ENCODE measurements at regions not wholly inside any gene's neighbourhood (a gene's known extent, or its start where the extent isn't known, plus 50 kb on each side); places are given as distances from the start of the nearest gene placed in this dataset.
"Not testable (repeated sequence)": the region's sequence is repeated elsewhere in the genome, so short reads cannot be mapped to it uniquely, and the experiment has no call there.

- H3K9me3 Mint-ChIP-seq: no peaks in the 10 kb centered on the region
- TF ChIP-seq CTCF (IDR thresholded peaks at IDR 0.05): no peak
- peaks cover 2% of the 10 kb centered on the region for H3K27me3 Mint-ChIP-seq (ENCODE audit: insufficient read depth)
- H3K27ac Mint-ChIP-seq: no peak overlapping the region
- H3K36me3 Mint-ChIP-seq (ENCODE audit: low read depth): no peaks in the 10 kb centered on the region
- no peaks in the 10 kb centered on the region for H3K4me1 Mint-ChIP-seq (ENCODE audit: low read depth)
- no peak overlapping the region for H3K4me3 Mint-ChIP-seq
- DNase-seq: no peak
Measured at GRCh38 chr1:178581351-178582303, 68.7 kb downstream of the TEX35 start.

DNA sequence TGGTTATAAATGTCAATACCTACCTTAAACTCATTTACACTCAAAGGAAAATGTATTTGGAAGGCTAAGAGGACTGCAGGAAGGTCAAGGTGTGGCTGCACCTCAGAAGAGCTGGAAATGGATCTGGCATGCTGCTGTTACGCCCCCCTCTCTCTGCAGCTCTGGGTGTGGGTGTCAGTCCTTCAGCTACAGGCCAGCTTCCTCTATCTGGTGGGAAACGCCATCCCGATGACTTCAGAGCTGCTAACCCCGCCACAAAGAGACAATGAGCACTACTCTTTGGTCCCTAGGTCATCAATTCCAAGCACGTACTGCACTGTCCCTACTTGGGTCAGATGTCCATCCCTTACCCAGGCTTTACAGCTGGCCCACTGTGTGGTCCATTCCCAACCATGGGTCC lies 74.2 kb downstream of the TEX35 start:
- peaks cover 10% of the 10 kb centered on the region for H3K4me1 Mint-ChIP-seq (ENCODE audit: low read depth)
- H3K27ac Mint-ChIP-seq: no peak overlapping the region
- no peak for DNase-seq
- H3K27me3 Mint-ChIP-seq (ENCODE audit: insufficient read depth): peaks cover 2% of the 10 kb centered on the region; the same call in 1 of the 2 replicates
- TF ChIP-seq CTCF (IDR thresholded peaks at IDR 0.05): no peak
- no peak overlapping the region for H3K4me3 Mint-ChIP-seq
- H3K36me3 Mint-ChIP-seq (ENCODE audit: low read depth): no peaks in the 10 kb centered on the region
- H3K9me3 Mint-ChIP-seq: no peaks in the 10 kb centered on the region

GRCh38 chr1:178587975-178588374 lies 75.1 kb downstream of the TEX35 start:
- Mint-ChIP-seq H3K9me3 (no peaks in the 10 kb centered on the region), H3K27me3 (ENCODE audit: insufficient read depth) (no peaks in the 10 kb centered on the region), H3K27ac (no peak overlapping the region), H3K4me3 (no peak overlapping the region), H3K36me3 (ENCODE audit: low read depth) (no peaks in the 10 kb centered on the region), H3K4me1 (ENCODE audit: low read depth) (peaks cover 12% of the 10 kb centered on the region)
- TF ChIP-seq CTCF (IDR thresholded peaks at IDR 0.05): 0 out of 2 replicates have a peak, but pooled peaks have one; percentile 11
- DNase-seq: no peak

DNA sequence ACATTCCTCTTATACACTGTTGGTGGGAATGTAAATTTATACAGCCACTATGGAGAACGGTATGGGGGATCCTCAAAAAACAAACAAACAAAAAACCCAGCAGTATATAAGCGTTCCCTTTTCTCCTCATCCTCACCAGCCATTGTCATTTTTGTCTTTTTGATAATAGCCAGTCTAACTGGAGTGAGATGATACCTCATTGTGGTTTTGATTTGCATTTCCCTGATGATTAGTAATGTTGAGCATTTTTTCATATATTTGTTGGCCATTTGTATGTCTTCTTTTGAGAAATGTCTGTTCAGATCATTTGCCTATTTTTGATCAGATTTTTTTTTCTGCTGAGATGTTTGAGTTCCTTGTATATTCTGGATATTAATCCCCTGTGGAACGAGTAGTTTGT lies 76.1 kb downstream of the TEX35 start:
- DNase-seq; H3K36me3 Mint-ChIP-seq (ENCODE audit: low read depth); H3K4me3 Mint-ChIP-seq; H3K27me3 Mint-ChIP-seq (ENCODE audit: insufficient read depth); H3K9me3 Mint-ChIP-seq; H3K27ac Mint-ChIP-seq: not testable (repeated sequence)
- peaks cover 12% of the 10 kb centered on the region for H3K4me1 Mint-ChIP-seq (ENCODE audit: low read depth)

- peaks cover 12% of the 10 kb centered on the region for H3K4me1 Mint-ChIP-seq (ENCODE audit: low read depth)
- H3K27ac Mint-ChIP-seq; DNase-seq; H3K36me3 Mint-ChIP-seq (ENCODE audit: low read depth); H3K4me3 Mint-ChIP-seq; H3K27me3 Mint-ChIP-seq (ENCODE audit: insufficient read depth); H3K9me3 Mint-ChIP-seq: not testable (repeated sequence)
Measured at GRCh38 chr1:178591811-178592210, 78.9 kb downstream of the TEX35 start.

DNA sequence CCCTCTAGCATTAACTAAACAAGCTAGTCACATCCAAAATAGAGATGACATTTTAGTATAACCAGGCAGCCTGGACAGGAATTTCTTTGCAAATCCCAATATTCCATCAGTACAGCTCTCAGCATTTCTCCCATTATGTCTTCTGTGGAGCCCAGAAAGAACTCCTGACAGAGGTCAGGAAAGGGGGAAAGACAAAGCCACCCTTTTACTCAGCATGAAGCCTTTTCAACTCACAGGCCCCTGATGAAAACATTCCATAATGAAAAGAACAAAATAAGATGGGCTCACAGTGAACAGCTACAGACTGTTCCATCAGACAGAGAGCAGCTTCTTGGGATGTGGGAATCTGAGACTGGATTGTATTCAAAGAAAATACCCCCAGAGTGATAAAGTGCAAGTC lies 80.6 kb downstream of the TEX35 start:
- peaks cover 12% of the 10 kb centered on the region for H3K4me1 Mint-ChIP-seq (ENCODE audit: low read depth)

More for the DNA sequence above, 80.6 kb downstream of the TEX35 start:
- H3K27me3 Mint-ChIP-seq (ENCODE audit: insufficient read depth): no peaks in the 10 kb centered on the region
- no peak for TF ChIP-seq CTCF (IDR thresholded peaks at IDR 0.05)
- DNase-seq: no peak
- peaks cover 6% of the 10 kb centered on the region for H3K36me3 Mint-ChIP-seq (ENCODE audit: low read depth)
- H3K9me3 Mint-ChIP-seq: no peaks in the 10 kb centered on the region
- H3K4me3 Mint-ChIP-seq: no peak overlapping the region
- H3K27ac Mint-ChIP-seq: no peak overlapping the region
